ENCODE measurements at regions not wholly inside any gene's neighbourhood (a gene's known extent, or its start where the extent isn't known, plus 50 kb on each side); places are given as distances from the start of the nearest gene placed in this dataset.

DNA sequence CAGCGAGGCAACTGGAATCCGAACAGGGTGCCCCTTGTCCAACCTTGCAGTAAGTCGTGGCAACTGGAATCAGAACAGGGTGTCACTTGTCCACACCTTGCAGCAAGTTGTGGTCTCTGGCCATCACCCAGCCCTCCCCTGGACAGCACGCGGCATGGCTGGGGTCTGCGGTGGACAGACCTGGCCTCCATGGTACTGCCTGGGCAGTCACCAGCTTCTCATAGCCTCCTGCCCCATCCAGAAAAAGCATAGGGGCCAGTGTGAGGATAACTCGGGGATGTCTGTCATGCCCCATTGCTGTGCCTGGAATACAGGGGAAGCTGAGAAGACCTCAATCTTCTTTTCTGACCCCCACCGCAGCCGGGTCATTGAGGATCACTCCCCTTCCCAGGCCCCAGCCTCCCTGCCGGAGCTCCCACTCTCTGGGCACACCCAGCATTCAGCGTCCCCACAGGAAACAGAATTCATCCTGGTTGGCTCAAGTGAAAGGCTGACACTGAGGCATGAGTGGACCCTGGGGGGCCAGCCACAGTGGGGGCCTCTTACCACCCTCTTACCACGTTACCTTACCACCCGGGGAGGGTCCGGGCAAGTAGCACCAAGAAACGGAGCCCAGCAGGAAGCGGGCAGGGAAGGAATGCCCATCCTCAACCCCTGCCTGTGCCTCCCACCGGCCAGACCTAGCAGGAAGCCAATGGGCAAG, 68.0 kb upstream of the RAB6C start:
- TF ChIP-seq, protein P1, sequence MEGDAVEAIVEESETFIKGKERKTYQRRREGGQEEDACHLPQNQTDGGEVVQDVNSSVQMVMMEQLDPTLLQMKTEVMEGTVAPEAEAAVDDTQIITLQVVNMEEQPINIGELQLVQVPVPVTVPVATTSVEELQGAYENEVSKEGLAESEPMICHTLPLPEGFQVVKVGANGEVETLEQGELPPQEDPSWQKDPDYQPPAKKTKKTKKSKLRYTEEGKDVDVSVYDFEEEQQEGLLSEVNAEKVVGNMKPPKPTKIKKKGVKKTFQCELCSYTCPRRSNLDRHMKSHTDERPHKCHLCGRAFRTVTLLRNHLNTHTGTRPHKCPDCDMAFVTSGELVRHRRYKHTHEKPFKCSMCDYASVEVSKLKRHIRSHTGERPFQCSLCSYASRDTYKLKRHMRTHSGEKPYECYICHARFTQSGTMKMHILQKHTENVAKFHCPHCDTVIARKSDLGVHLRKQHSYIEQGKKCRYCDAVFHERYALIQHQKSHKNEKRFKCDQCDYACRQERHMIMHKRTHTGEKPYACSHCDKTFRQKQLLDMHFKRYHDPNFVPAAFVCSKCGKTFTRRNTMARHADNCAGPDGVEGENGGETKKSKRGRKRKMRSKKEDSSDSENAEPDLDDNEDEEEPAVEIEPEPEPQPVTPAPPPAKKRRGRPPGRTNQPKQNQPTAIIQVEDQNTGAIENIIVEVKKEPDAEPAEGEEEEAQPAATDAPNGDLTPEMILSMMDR (conservative IDR thresholded peaks at IDR 0.05; ENCODE audit: low read depth, low read length), result no peak
- no peak for TF ChIP-seq EZH2 (IDR thresholded peaks at IDR 0.05; ENCODE audit: borderline replicate concordance, low read depth, low read length, poor library complexity, severe bottlenecking)

Data from A673 (cell line).